ENCODE measurements at regions not wholly inside any gene's neighbourhood (a gene's known extent, or its start where the extent isn't known, plus 50 kb on each side); places are given as distances from the start of the nearest gene placed in this dataset.

GRCh38 chr10:63027531-63027930 is 105.6 kb upstream of the NRBF2 start:
- ATAC-seq (no peak), DNase-seq (no peak)
- Mint-ChIP-seq H3K27ac (no peak overlapping the region), H3K36me3 (ENCODE audit: low read depth) (no peaks in the 10 kb centered on the region), H3K4me1 (ENCODE audit: low read depth) (no peaks in the 10 kb centered on the region), H3K4me3 (no peak overlapping the region), H3K27me3 (peaks cover 9% of the 10 kb centered on the region), H3K9me3 (no peaks in the 10 kb centered on the region)
- intact Hi-C loops (cut with micrococcal nuclease) = no loop called here
- no peak for TF ChIP-seq CTCF (IDR thresholded peaks at IDR 0.05)
- POLR2A ChIA-PET = no interaction called here
- CTCF ChIA-PET = no interaction called here

GRCh38 chr10:63021225-63021624 is 111.9 kb upstream of the NRBF2 start:
- Mint-ChIP-seq H3K27ac (no peak overlapping the region), H3K4me1 (ENCODE audit: low read depth) (no peaks in the 10 kb centered on the region), H3K27me3 (peaks cover 21% of the 10 kb centered on the region), H3K4me3 (no peak overlapping the region), H3K36me3 (ENCODE audit: low read depth) (no peaks in the 10 kb centered on the region), H3K9me3 (no peaks in the 10 kb centered on the region)
- ChIA-PET POLR2A (interaction anchor here (0.8 kb wide), 1 partner anchor 771 kb away, joined by 3 read pairs; no protein-coding TSS in a partner anchor), CTCF (interaction anchor here (0.7 kb wide), 1 partner anchor 63 kb away, joined by 3 read pairs; no protein-coding TSS in a partner anchor)
- DNase-seq (no peak), ATAC-seq (no peak)
- TF ChIP-seq CTCF (IDR thresholded peaks at IDR 0.05) = no peak
- intact Hi-C loops (cut with micrococcal nuclease) = no loop called here

- no peak for DNase-seq
- peaks cover 29% of the 10 kb centered on the region for H3K27me3 Mint-ChIP-seq
- H3K4me1 Mint-ChIP-seq (ENCODE audit: low read depth) = no peaks in the 10 kb centered on the region
- no peaks in the 10 kb centered on the region for H3K36me3 Mint-ChIP-seq (ENCODE audit: low read depth)
- no peak for ATAC-seq
- H3K9me3 Mint-ChIP-seq = no peaks in the 10 kb centered on the region
- no peak for TF ChIP-seq CTCF (IDR thresholded peaks at IDR 0.05)
- intact Hi-C loops (cut with micrococcal nuclease) = no loop called here
- POLR2A ChIA-PET = no interaction called here
- H3K4me3 Mint-ChIP-seq = no peak overlapping the region
- H3K27ac Mint-ChIP-seq = no peak overlapping the region
- CTCF ChIA-PET = no interaction called here
These were observed 119.4 kb upstream of the NRBF2 start for GRCh38 chr10:63013755-63014154.

GRCh38 chr10:63012623-63013022 is 120.5 kb upstream of the NRBF2 start:
- Mint-ChIP-seq H3K27ac (no peak overlapping the region), H3K4me3 (no peak overlapping the region), H3K36me3 (ENCODE audit: low read depth) (no peaks in the 10 kb centered on the region), H3K4me1 (ENCODE audit: low read depth) (no peaks in the 10 kb centered on the region), H3K9me3 (no peaks in the 10 kb centered on the region), H3K27me3 (peaks cover 29% of the 10 kb centered on the region)
- ATAC-seq (no peak), DNase-seq (no peak)
- ChIA-PET POLR2A (no interaction called here), CTCF (no interaction called here)
- intact Hi-C loops (cut with micrococcal nuclease) = no loop called here
- TF ChIP-seq CTCF (IDR thresholded peaks at IDR 0.05) = no peak

- intact Hi-C loops (cut with micrococcal nuclease) = no loop called here
- CTCF ChIA-PET = no interaction called here
- H3K4me1 Mint-ChIP-seq (ENCODE audit: low read depth) = peaks cover 2% of the 10 kb centered on the region
- ATAC-seq = no peak
- no peak for TF ChIP-seq CTCF (IDR thresholded peaks at IDR 0.05)
- H3K36me3 Mint-ChIP-seq (ENCODE audit: low read depth) = no peaks in the 10 kb centered on the region
- no peak for DNase-seq
- no peak overlapping the region for H3K4me3 Mint-ChIP-seq
- no peak overlapping the region for H3K27ac Mint-ChIP-seq
- H3K9me3 Mint-ChIP-seq = no peaks in the 10 kb centered on the region
- POLR2A ChIA-PET = interaction anchor here (1.5 kb wide), 1 partner anchor 10 kb away, joined by 4 read pairs; no protein-coding TSS in a partner anchor
- H3K27me3 Mint-ChIP-seq = peaks cover 40% of the 10 kb centered on the region
These were observed 122.9 kb upstream of the NRBF2 start for GRCh38 chr10:63010203-63010602.

Measured in activated CD8-positive, alpha-beta T cell treated with anti-CD3 and anti-CD28 coated beads for 36 hours (primary cell).